ENCODE measurements at regions not wholly inside any gene's neighbourhood (a gene's known extent, or its start where the extent isn't known, plus 50 kb on each side); places are given as distances from the start of the nearest gene placed in this dataset.
A peak's percentile ranks its signal among the peaks of the same experiment; 100 is the strongest.
"Not testable (repeated sequence)": the region's sequence is repeated elsewhere in the genome, so short reads cannot be mapped to it uniquely, and the experiment has no call there.

GRCh38 chr21:6091335-6092027 is 4429.9 kb upstream of the TPTE start:
- DNase-seq (ENCODE audit: unreplicated experiment); CTCF ChIA-PET; H3K4me3 Mint-ChIP-seq (ENCODE audit: unreplicated experiment); BruUV-seq (replicated peaks); H3K9me3 Mint-ChIP-seq (ENCODE audit: unreplicated experiment); POLR2A ChIA-PET; intact Hi-C loops (cut with micrococcal nuclease); H3K36me3 Mint-ChIP-seq (ENCODE audit: insufficient read depth, unreplicated experiment); H3K27ac Mint-ChIP-seq (ENCODE audit: low read depth, unreplicated experiment); H3K27me3 Mint-ChIP-seq (ENCODE audit: insufficient read depth, unreplicated experiment); H3K4me1 Mint-ChIP-seq (ENCODE audit: insufficient read depth, unreplicated experiment): not testable (repeated sequence)

- DNase-seq (ENCODE audit: unreplicated experiment); H3K4me3 Mint-ChIP-seq (ENCODE audit: unreplicated experiment); CTCF ChIA-PET; H3K36me3 Mint-ChIP-seq (ENCODE audit: insufficient read depth, unreplicated experiment); H3K27ac Mint-ChIP-seq (ENCODE audit: low read depth, unreplicated experiment); H3K27me3 Mint-ChIP-seq (ENCODE audit: insufficient read depth, unreplicated experiment); H3K4me1 Mint-ChIP-seq (ENCODE audit: insufficient read depth, unreplicated experiment); intact Hi-C loops (cut with micrococcal nuclease); BruUV-seq (replicated peaks); POLR2A ChIA-PET; H3K9me3 Mint-ChIP-seq (ENCODE audit: unreplicated experiment): not testable (repeated sequence)
These were observed 4429.0 kb upstream of the TPTE start for GRCh38 chr21:6092401-6092800.

- BruUV-seq (replicated peaks); H3K9me3 Mint-ChIP-seq (ENCODE audit: unreplicated experiment); intact Hi-C loops (cut with micrococcal nuclease); H3K27me3 Mint-ChIP-seq (ENCODE audit: insufficient read depth, unreplicated experiment); H3K27ac Mint-ChIP-seq (ENCODE audit: low read depth, unreplicated experiment); H3K36me3 Mint-ChIP-seq (ENCODE audit: insufficient read depth, unreplicated experiment); POLR2A ChIA-PET; DNase-seq (ENCODE audit: unreplicated experiment); H3K4me3 Mint-ChIP-seq (ENCODE audit: unreplicated experiment); H3K4me1 Mint-ChIP-seq (ENCODE audit: insufficient read depth, unreplicated experiment); CTCF ChIA-PET: not testable (repeated sequence)
These were observed 4428.0 kb upstream of the TPTE start for GRCh38 chr21:6093419-6093818.

GRCh38 chr21:6093870-6094269 is 4427.5 kb upstream of the TPTE start:
- H3K27me3 Mint-ChIP-seq (ENCODE audit: insufficient read depth, unreplicated experiment); H3K9me3 Mint-ChIP-seq (ENCODE audit: unreplicated experiment); POLR2A ChIA-PET; H3K36me3 Mint-ChIP-seq (ENCODE audit: insufficient read depth, unreplicated experiment); DNase-seq (ENCODE audit: unreplicated experiment); H3K4me1 Mint-ChIP-seq (ENCODE audit: insufficient read depth, unreplicated experiment); BruUV-seq (replicated peaks); CTCF ChIA-PET; H3K4me3 Mint-ChIP-seq (ENCODE audit: unreplicated experiment); intact Hi-C loops (cut with micrococcal nuclease); H3K27ac Mint-ChIP-seq (ENCODE audit: low read depth, unreplicated experiment): not testable (repeated sequence)

GRCh38 chr21:6095304-6095703 is 4426.1 kb upstream of the TPTE start:
- CTCF ChIA-PET; intact Hi-C loops (cut with micrococcal nuclease): not testable (repeated sequence)

DNA sequence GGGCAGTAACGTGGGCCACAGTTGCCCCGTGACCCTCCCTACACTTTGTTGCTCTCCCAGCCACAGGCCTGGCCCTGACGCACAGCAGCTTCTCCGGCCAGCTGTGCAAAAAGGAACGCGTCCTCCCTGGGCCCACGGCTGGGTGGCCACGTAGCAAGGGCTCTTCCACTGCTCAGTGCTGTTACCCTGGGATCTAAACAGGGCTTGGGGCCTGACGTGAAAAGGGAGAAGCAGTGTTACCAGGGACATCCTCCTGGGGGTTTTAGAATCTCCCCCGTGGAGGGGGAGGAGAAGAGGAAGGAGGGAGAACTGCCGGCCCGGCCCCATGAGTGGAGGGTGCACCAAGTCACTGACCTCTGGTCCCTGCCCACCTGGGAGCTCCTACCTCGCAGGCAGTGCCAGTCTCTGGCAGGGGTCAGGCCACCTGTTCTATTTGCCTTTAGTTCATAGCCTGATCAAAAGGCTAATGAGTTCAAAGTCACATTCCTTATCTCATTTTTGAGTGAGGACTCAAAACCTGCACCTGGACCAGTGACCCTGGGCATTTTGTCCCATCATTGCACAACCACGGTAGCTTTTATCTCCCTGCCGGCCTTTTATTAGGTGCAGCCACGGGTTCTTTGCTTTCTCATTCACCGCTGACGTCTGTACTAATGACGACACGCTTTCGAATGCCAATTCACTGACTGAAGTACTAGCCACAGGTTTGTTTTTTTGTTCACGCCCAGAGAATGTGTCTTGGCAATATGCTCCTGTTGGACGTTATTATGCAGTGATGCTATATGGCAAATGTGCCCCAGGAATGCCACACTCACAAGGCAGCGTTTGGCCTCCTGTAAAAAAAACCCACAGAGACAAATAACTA is 4424.6 kb upstream of the TPTE start:
- POLR2A ChIA-PET; H3K9me3 Mint-ChIP-seq (ENCODE audit: unreplicated experiment); intact Hi-C loops (cut with micrococcal nuclease); DNase-seq (ENCODE audit: unreplicated experiment); H3K27ac Mint-ChIP-seq (ENCODE audit: low read depth, unreplicated experiment); H3K4me1 Mint-ChIP-seq (ENCODE audit: insufficient read depth, unreplicated experiment); H3K4me3 Mint-ChIP-seq (ENCODE audit: unreplicated experiment); H3K36me3 Mint-ChIP-seq (ENCODE audit: insufficient read depth, unreplicated experiment); H3K27me3 Mint-ChIP-seq (ENCODE audit: insufficient read depth, unreplicated experiment); CTCF ChIA-PET: not testable (repeated sequence)
- BruUV-seq (replicated peaks), result TSS peak; percentile 100

More at GRCh38 chr21:6095304-6095703, 4426.1 kb upstream of the TPTE start:
- H3K4me3 Mint-ChIP-seq (ENCODE audit: unreplicated experiment); BruUV-seq (replicated peaks); H3K27me3 Mint-ChIP-seq (ENCODE audit: insufficient read depth, unreplicated experiment); H3K36me3 Mint-ChIP-seq (ENCODE audit: insufficient read depth, unreplicated experiment); H3K9me3 Mint-ChIP-seq (ENCODE audit: unreplicated experiment); H3K4me1 Mint-ChIP-seq (ENCODE audit: insufficient read depth, unreplicated experiment); POLR2A ChIA-PET; DNase-seq (ENCODE audit: unreplicated experiment); H3K27ac Mint-ChIP-seq (ENCODE audit: low read depth, unreplicated experiment): not testable (repeated sequence)

DNA sequence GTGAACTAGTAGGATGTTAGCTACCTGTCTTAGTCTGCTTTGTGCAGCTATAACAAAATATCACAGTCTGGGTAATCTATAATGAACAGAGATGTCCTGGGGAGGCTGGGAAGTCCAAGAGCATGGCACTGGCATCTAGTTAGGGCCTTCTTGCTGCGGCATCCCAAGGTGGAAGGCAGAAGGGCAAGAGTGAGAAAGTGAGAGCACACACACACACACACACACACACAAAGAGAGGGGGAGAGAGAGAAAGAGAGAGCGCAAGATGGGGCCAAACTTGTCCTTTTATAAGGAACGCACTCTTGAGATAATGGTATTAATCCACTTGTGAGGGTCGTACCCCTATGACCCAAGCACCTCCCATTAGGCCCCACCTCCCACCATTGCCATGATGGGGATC is 4423.6 kb upstream of the TPTE start:
- H3K9me3 Mint-ChIP-seq (ENCODE audit: unreplicated experiment); DNase-seq (ENCODE audit: unreplicated experiment); H3K27me3 Mint-ChIP-seq (ENCODE audit: insufficient read depth, unreplicated experiment); BruUV-seq (replicated peaks); H3K4me1 Mint-ChIP-seq (ENCODE audit: insufficient read depth, unreplicated experiment); intact Hi-C loops (cut with micrococcal nuclease); H3K36me3 Mint-ChIP-seq (ENCODE audit: insufficient read depth, unreplicated experiment); CTCF ChIA-PET; POLR2A ChIA-PET; H3K4me3 Mint-ChIP-seq (ENCODE audit: unreplicated experiment): not testable (repeated sequence)
- H3K27ac Mint-ChIP-seq (ENCODE audit: low read depth, unreplicated experiment), result peak overlapping the region; percentile 74

GRCh38 chr21:6098191-6098935 is 4423.0 kb upstream of the TPTE start:
- H3K27me3 Mint-ChIP-seq (ENCODE audit: insufficient read depth, unreplicated experiment); BruUV-seq (replicated peaks); POLR2A ChIA-PET; H3K9me3 Mint-ChIP-seq (ENCODE audit: unreplicated experiment); intact Hi-C loops (cut with micrococcal nuclease); DNase-seq (ENCODE audit: unreplicated experiment); H3K4me3 Mint-ChIP-seq (ENCODE audit: unreplicated experiment); H3K36me3 Mint-ChIP-seq (ENCODE audit: insufficient read depth, unreplicated experiment); CTCF ChIA-PET; H3K4me1 Mint-ChIP-seq (ENCODE audit: insufficient read depth, unreplicated experiment): not testable (repeated sequence)
- peak overlapping the region; percentile 74 for H3K27ac Mint-ChIP-seq (ENCODE audit: low read depth, unreplicated experiment)

DNA sequence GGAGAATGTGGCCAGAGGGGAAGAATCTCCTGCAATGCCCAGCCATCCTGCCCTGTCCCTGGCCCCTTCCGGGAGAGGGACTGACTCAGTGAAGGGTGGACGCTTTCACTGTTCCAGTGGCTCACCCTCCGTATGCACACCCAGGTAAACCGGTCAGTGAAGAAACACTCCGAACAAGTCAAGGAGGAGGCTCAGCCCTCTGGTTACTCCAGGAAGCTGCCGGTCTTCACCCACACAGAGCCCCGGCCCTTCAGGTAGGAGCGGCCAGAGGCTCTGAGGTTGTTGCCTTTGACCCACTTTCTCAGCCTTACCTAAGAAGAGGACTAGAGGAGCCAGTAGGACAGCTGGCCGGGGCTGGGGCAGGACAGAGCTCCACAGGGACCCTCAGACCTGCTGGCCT is 4419.8 kb upstream of the TPTE start:
- CTCF ChIA-PET; intact Hi-C loops (cut with micrococcal nuclease); H3K4me1 Mint-ChIP-seq (ENCODE audit: insufficient read depth, unreplicated experiment); H3K9me3 Mint-ChIP-seq (ENCODE audit: unreplicated experiment); H3K4me3 Mint-ChIP-seq (ENCODE audit: unreplicated experiment); POLR2A ChIA-PET; DNase-seq (ENCODE audit: unreplicated experiment); H3K27ac Mint-ChIP-seq (ENCODE audit: low read depth, unreplicated experiment); H3K36me3 Mint-ChIP-seq (ENCODE audit: insufficient read depth, unreplicated experiment); H3K27me3 Mint-ChIP-seq (ENCODE audit: insufficient read depth, unreplicated experiment); BruUV-seq (replicated peaks): not testable (repeated sequence)
